Urothelium cell line (cell line): ENCODE measurements at regions not wholly inside any gene's neighbourhood (a gene's known extent, or its start where the extent isn't known, plus 50 kb on each side); places are given as distances from the start of the nearest gene placed in this dataset.

Experiments used
- DNase-seq: peaks from one replicate; pipeline ENCODE4 v3.0.0; 2011; ENCODE audit warnings: low spot score, mixed read lengths
- FAIRE-seq: peaks from 2 replicates; lab custom pipeline; 2011; peaks lifted over from hg19 to GRCh38; lab: Jason Lieb, UNC

DNA sequence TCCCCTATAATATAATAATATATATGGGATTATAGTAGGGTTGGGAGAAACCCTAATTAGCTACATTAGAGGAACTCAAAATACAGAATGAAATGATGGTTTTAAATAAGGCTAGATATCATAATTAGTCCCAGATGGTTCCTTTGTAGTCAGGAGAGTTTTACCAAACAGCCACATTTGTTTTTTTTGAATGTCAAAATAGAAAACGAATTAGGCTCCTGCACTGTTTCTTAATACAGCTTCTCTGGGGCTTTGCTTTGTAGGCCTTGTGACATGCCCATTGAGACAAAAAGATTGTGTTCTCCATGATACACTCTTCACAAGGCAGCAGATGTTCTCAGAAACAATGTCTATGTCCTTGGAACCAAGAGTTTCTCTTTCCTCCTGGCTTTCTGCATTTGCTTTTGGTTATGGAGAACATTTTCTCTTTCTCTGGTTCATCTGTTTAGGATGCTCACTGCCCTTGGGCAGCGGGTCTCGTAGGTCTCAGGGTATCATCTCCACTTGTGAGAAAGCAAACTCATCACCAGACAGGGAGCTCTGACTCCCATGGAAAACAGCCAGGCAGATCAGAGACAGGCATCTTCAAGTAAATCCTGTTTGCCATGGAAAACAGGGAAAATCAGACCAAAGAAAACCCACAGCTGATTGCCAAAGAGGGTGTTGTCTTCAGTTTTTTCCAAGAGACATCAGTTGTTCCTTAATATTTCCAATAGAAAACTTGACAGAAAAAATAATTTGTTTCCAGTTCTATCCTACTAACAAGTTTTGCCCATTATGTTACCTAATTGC lies 54.1 kb upstream of the RPS23 start:
- FAIRE-seq: no peak

DNA sequence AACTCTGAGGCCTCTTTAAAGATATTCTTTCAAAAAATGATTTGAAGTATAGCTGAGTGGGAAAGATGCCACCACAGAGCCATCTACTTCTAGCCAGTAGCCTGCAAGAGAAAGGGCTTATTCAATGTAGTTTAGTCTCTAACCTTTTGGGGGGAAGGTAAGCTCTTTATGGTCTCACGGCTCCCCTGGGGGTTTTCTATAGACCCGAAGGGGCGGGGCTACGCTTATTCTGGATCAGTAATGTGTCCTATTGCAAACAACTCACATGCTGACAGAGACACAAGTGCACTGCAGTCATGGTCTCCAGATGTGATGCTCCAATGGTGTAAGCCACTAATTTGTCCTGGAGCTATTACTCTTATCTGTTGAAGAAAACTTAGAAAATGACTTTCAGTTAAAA lies 53.4 kb upstream of the RPS23 start:
- FAIRE-seq: no peak
- DNase-seq: no peak

More for the DNA sequence above, 54.1 kb upstream of the RPS23 start:
- DNase-seq: no peak

DNA sequence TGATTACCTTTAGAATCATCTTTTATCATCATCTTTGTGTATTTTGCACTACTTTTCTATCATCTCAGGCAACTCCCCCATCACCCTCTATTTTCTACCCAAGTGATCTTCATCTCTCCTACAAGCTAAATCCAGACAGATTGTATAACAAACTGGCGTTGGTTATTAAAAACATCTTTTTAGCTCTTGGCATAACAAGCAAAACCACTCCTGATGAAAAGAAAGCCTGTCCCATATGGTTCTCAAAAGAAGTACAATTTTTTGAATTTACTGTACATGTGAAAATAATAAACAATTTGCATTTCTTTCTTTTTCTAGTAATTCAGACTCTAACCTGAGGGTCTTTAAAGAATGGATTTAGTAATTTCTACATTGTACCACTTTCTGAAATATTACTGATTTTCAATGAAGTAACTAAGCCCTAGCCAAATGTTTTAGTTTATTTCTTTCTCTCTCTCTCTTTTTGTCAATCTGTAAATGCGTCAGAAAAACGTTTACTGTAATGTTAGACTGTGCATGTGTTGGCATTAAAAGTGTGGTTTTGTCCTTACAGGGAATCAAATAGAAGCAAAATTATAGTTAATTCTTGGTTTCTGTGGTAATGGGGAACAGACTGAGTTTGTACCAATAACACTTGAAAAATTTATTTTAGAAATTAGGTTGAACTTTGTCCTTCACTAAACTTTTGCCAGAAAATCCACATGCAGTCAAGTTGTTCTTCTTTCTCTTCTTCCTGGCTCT lies 52.5 kb upstream of the RPS23 start:
- FAIRE-seq: no peak

DNA sequence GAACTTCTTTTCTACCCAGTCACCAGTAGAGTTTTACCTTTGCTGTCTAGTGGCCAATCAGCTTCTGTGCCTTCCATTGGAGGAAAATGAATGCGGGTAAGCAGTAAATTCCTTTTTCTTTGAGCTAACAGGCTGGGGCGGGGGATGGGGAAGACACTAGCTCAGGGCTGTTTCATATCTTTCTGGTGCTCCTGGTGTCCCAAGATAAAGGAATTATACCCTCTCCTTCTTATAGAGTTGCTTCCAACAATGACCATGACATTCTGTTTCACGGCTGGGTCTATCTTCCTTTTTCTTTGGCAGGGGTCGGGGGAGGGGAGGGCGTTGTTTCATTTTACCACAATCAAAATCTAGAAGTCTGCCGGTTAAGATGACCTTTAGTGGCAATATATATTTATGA lies 51.2 kb upstream of the RPS23 start:
- no peak for FAIRE-seq
- no peak for DNase-seq

More for the DNA sequence above, 52.5 kb upstream of the RPS23 start:
- no peak for DNase-seq
